DOHH2 (cell line): ENCODE measurements at regions not wholly inside any gene's neighbourhood (a gene's known extent, or its start where the extent isn't known, plus 50 kb on each side); places are given as distances from the start of the nearest gene placed in this dataset.

Experiments
- H3F3A ChIP-seq: fragments of 200-600 bp; sonication (generic), shearing (Covaris generic); 2 replicates; pipeline ENCODE4 v1.6.0; 2016; ENCODE audit warnings: antibody characterized with exemption, mild to moderate bottlenecking; ENCODE audit not compliant: control insufficient read depth, insufficient read depth
- H3K27ac ChIP-seq: fragments of 200-600 bp; sonication (generic); 2 replicates; pipeline ENCODE4 v1.5.1; 2014; ENCODE audit warnings: low read depth, mild to moderate bottlenecking, low read length, moderate library complexity
- H3K27me3 ChIP-seq: fragments of 200-600 bp; sonication (generic); 2 replicates; pipeline ENCODE4 v1.6.1; 2014; ENCODE audit warnings: mild to moderate bottlenecking, low read length, mixed read lengths; ENCODE audit not compliant: control insufficient read depth
- H3K36me3 ChIP-seq: fragments of 200-600 bp; sonication (generic); 2 replicates; pipeline ENCODE4 v1.6.1; 2014; ENCODE audit warnings: mild to moderate bottlenecking, low read length, moderate library complexity, mixed read lengths; ENCODE audit not compliant: control insufficient read depth
- H3K4me1 ChIP-seq: fragments of 200-600 bp; sonication (generic); 2 replicates; pipeline ENCODE4 v1.6.1; 2014; ENCODE audit warnings: mild to moderate bottlenecking, low read length, mixed read lengths; ENCODE audit not compliant: control insufficient read depth
- H3K4me2 ChIP-seq: fragments of 200-600 bp; sonication (generic); 2 replicates; pipeline ENCODE4 v1.6.0; 2014; ENCODE audit warnings: mild to moderate bottlenecking, low read length, moderate library complexity
- H3K4me3 ChIP-seq: fragments of 200-600 bp; sonication (generic); 2 replicates; pipeline ENCODE4 v1.5.1; 2014; ENCODE audit warnings: mild to moderate bottlenecking, low read length, mixed read lengths
- H3K79me2 ChIP-seq: fragments of 200-600 bp; sonication (generic); 2 replicates; pipeline ENCODE4 v1.6.1; 2014; ENCODE audit warnings: mild to moderate bottlenecking, low read length, mixed read lengths; ENCODE audit not compliant: control insufficient read depth
- H3K9me2 ChIP-seq: fragments of 200-600 bp; sonication (generic); replicated peaks from 2 replicates; pipeline ENCODE4 v1.6.1; 2014; ENCODE audit warnings: mild to moderate bottlenecking, low read length, mixed read lengths; ENCODE audit not compliant: control insufficient read depth
- H3K9me3 ChIP-seq: fragments of 200-600 bp; sonication (generic); 2 replicates; pipeline ENCODE4 v1.6.1; 2014; ENCODE audit warnings: antibody characterized with exemption, low read length, mixed read lengths; ENCODE audit not compliant: control insufficient read depth, insufficient read depth
- H4K20me1 ChIP-seq: fragments of 200-600 bp; sonication (generic); 2 replicates; pipeline ENCODE4 v1.6.0; 2014; ENCODE audit warnings: low read depth, mild to moderate bottlenecking, antibody characterized with exemption, low read length, moderate library complexity; ENCODE audit not compliant: control insufficient read depth, insufficient read depth
- EZH2phosphoT487 ChIP-seq: fragments of 200-600 bp; sonication (generic); IDR thresholded peaks from 2 replicates; pipeline ENCODE4 v1.6.1; 2017; ENCODE audit warnings: borderline replicate concordance, mild to moderate bottlenecking, antibody characterized with exemption, low read length, moderate library complexity, mixed read lengths
- TF ChIP-seq, protein P1 (sequence below): fragments of 200-600 bp; sonication (generic); IDR thresholded peaks from one replicate; pipeline ENCODE4 v1.5.1; 2014; ENCODE audit warnings: antibody characterized with exemption, mild to moderate bottlenecking, low read depth, low read length; ENCODE audit not compliant: poor library complexity, severe bottlenecking

DNA sequence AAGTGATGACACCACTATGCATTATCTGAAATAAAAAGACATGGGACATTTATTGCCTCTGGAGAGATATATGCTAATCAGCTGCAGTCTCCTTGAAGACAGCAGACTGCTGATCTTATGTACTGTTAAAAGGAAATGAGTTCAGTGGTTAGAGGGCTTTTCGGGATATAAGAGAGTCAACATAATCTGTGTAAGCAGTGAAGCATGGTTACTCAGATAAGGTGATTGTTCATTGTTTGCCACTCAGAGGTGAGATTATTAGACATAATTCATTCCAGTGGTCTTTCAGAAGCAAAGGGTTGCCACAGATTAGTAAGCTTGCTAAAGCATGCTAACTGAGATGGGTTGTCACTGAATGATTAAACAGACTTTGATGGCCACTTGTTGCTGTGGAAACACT lies 1450.7 kb upstream of the ADGRB3 start:
- Histone ChIP-seq H3K4me2 (no peak overlapping the region), H4K20me1 (no peaks in the 10 kb centered on the region), H3K4me3 (no peak overlapping the region), H3K79me2 (no peaks in the 10 kb centered on the region), H3K9me2 (no peaks in the 10 kb centered on the region), H3K9me3 (no peaks in the 10 kb centered on the region), H3K4me1 (no peaks in the 10 kb centered on the region), H3F3A (no peaks in the 10 kb centered on the region), H3K27me3 (no peaks in the 10 kb centered on the region), H3K36me3 (no peaks in the 10 kb centered on the region), H3K27ac (no peak overlapping the region)
- TF ChIP-seq, protein P1, sequence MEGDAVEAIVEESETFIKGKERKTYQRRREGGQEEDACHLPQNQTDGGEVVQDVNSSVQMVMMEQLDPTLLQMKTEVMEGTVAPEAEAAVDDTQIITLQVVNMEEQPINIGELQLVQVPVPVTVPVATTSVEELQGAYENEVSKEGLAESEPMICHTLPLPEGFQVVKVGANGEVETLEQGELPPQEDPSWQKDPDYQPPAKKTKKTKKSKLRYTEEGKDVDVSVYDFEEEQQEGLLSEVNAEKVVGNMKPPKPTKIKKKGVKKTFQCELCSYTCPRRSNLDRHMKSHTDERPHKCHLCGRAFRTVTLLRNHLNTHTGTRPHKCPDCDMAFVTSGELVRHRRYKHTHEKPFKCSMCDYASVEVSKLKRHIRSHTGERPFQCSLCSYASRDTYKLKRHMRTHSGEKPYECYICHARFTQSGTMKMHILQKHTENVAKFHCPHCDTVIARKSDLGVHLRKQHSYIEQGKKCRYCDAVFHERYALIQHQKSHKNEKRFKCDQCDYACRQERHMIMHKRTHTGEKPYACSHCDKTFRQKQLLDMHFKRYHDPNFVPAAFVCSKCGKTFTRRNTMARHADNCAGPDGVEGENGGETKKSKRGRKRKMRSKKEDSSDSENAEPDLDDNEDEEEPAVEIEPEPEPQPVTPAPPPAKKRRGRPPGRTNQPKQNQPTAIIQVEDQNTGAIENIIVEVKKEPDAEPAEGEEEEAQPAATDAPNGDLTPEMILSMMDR = no peak
- TF ChIP-seq EZH2phosphoT487 = no peak

DNA sequence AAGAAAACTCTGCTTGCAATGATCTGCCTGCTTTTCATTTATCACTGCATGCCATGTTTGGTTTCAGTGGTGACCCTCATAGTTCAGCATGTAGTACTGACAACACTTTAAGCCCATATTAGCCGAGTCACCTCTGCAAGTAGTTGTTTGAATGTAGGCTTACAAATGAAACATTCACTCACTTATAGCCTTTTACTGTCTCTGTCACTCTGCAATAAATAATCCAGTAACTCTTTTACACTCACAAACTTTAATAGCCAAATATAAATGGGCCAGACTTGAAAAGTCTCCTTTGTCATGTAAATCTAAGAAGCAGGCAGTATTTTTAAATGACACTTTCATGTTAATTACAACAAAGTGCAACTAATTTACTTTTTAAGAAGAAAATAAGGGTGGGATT lies 1460.0 kb upstream of the ADGRB3 start:
- Histone ChIP-seq H3K4me3 (no peak overlapping the region), H3K27me3 (no peaks in the 10 kb centered on the region), H3F3A (no peaks in the 10 kb centered on the region), H3K4me2 (no peak overlapping the region), H3K9me3 (no peaks in the 10 kb centered on the region), H3K4me1 (no peaks in the 10 kb centered on the region), H4K20me1 (no peaks in the 10 kb centered on the region), H3K9me2 (no peaks in the 10 kb centered on the region), H3K27ac (no peak overlapping the region), H3K36me3 (no peaks in the 10 kb centered on the region), H3K79me2 (no peaks in the 10 kb centered on the region)
- TF ChIP-seq, protein P1 = no peak
- TF ChIP-seq EZH2phosphoT487 = no peak

DNA sequence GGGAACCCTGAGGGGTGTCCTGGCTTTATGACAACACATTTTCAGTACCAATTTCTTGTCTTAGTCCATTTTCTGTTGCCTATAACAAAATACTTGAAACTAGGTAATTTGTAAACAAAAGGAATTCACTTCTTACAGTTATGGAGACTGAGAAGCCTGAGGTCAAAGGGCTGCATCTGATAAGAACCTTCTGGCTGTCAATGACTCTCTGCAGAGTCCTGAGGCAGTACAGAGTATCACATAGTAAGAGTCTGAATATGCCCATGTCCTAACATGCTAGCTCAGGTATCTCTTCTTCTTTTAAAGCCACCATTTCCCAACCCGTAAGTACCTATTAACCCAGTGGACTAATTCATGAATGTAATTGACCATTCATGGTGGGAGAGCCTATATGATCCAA lies 1458.6 kb upstream of the EYS start:
- Histone ChIP-seq H3K4me3 (no peak overlapping the region), H3K4me2 (no peak overlapping the region), H3K27ac (no peak overlapping the region), H3K9me3 (peaks cover 11% of the 10 kb centered on the region; the same call in 1 of the 2 replicates), H4K20me1 (no peaks in the 10 kb centered on the region), H3K4me1 (no peaks in the 10 kb centered on the region), H3K9me2 (no peaks in the 10 kb centered on the region; the same call in 1 of the 2 replicates), H3K79me2 (no peaks in the 10 kb centered on the region), H3F3A (no peaks in the 10 kb centered on the region), H3K27me3 (no peaks in the 10 kb centered on the region), H3K36me3 (no peaks in the 10 kb centered on the region)
- no peak for TF ChIP-seq EZH2phosphoT487
- TF ChIP-seq, protein P1 = no peak

DNA sequence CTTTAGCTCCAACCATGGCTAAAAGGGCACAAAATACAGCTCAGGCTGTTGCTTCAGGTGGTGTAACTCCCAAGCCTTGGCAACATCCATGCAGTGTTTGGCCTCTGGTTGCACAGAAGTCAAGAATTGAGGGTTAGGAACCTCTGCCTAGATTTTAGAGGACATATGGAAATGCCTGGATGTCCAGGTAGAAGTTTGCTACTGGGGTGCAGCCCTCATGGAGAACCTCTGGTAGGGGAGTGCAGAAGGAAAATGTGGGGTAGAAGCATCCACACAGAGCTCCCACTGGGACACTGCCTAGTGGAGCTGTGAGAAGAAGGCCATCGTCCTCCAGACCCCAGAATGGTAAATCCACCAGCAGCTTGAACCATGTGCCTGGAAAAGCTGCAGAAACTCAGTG lies 1453.8 kb upstream of the EYS start:
- no peaks in the 10 kb centered on the region for H3F3A ChIP-seq
- no peak overlapping the region for H3K27ac ChIP-seq
- H3K9me2 ChIP-seq = no peaks in the 10 kb centered on the region
- H3K4me1 ChIP-seq = no peaks in the 10 kb centered on the region
- no peaks in the 10 kb centered on the region for H3K27me3 ChIP-seq
- peaks cover 14% of the 10 kb centered on the region; the same call in 1 of the 2 replicates for H3K9me3 ChIP-seq
- H3K4me3 ChIP-seq = no peak overlapping the region
- no peak for TF ChIP-seq EZH2phosphoT487
- TF ChIP-seq, protein P1 = no peak
- H3K79me2 ChIP-seq = no peaks in the 10 kb centered on the region
- H3K4me2 ChIP-seq = no peak overlapping the region
- no peaks in the 10 kb centered on the region for H3K36me3 ChIP-seq
- H4K20me1 ChIP-seq = no peaks in the 10 kb centered on the region
